SU-DHL-6 (cell line): ENCODE measurements at regions not wholly inside any gene's neighbourhood (a gene's known extent, or its start where the extent isn't known, plus 50 kb on each side); places are given as distances from the start of the nearest gene placed in this dataset.

ENCODE experiments used
- H2AFZ ChIP-seq: fragments of 200-600 bp; sonication (generic); 2 replicates; pipeline ENCODE4 v1.6.1; 2014; ENCODE audit warnings: low read depth, mild to moderate bottlenecking, moderate library complexity, mixed read lengths, antibody characterized with exemption, low read length; ENCODE audit not compliant: severe bottlenecking
- H3F3A ChIP-seq: fragments of 200-600 bp; shearing (Covaris generic); 2 replicates; pipeline ENCODE4 v1.6.0; 2016; ENCODE audit warnings: antibody characterized with exemption, mild to moderate bottlenecking; ENCODE audit not compliant: insufficient read depth
- H3K27ac ChIP-seq: fragments of 200-600 bp; sonication (generic); 2 replicates; pipeline ENCODE4 v1.5.1; 2016; ENCODE audit warnings: low read depth, mild to moderate bottlenecking, low read length, moderate library complexity, mixed read lengths
- H3K27me3 ChIP-seq: fragments of 200-600 bp; sonication (generic), shearing (Covaris generic); 2 replicates; pipeline ENCODE4 v1.6.0; 2014; ENCODE audit warnings: mild to moderate bottlenecking, low read length
- H3K36me3 ChIP-seq: fragments of 200-600 bp; sonication (generic); 2 replicates; pipeline ENCODE4 v1.6.1; 2014; ENCODE audit warnings: mild to moderate bottlenecking, low read length, mixed read lengths
- H3K4me2 ChIP-seq: fragments of 300-600, 200-600 bp; shearing (Covaris generic), sonication (generic); 2 replicates; pipeline ENCODE4 v1.6.0; 2014; ENCODE audit warnings: low read length, low read depth, mild to moderate bottlenecking; ENCODE audit not compliant: poor library complexity, severe bottlenecking
- H3K4me3 ChIP-seq: fragments of 200-600 bp; sonication (generic); 2 replicates; pipeline ENCODE4 v1.5.1; 2014; ENCODE audit warnings: antibody characterized with exemption, low read length, mild to moderate bottlenecking, mixed read lengths; ENCODE audit not compliant: insufficient read depth, poor library complexity, severe bottlenecking
- H3K79me2 ChIP-seq: fragments of 200-600 bp; sonication (generic); 2 replicates; pipeline ENCODE4 v1.6.1; 2014; ENCODE audit warnings: mild to moderate bottlenecking, low read length, moderate library complexity; ENCODE audit not compliant: insufficient read depth
- H3K9ac ChIP-seq: fragments of 200-600 bp; sonication (generic); 2 replicates; pipeline ENCODE4 v1.7.0; 2014; ENCODE audit warnings: mild to moderate bottlenecking, low read length
- H3K9me2 ChIP-seq: fragments of 200-600 bp; sonication (generic); replicated peaks from 2 replicates; pipeline ENCODE4 v1.6.1; 2014; ENCODE audit warnings: low read length; ENCODE audit not compliant: insufficient read depth
- H3K9me3 ChIP-seq: fragments of 200-600 bp; sonication (generic); 2 replicates; pipeline ENCODE4 v1.6.1; 2014; ENCODE audit warnings: low read length, mixed read lengths; ENCODE audit not compliant: insufficient read depth
- H4K20me1 ChIP-seq: fragments of 200-600 bp; sonication (generic); 2 replicates; pipeline ENCODE4 v1.6.1; 2014; ENCODE audit warnings: low read depth, mild to moderate bottlenecking, antibody characterized with exemption, low read length, moderate library complexity, mixed read lengths
- CTCF ChIP-seq: fragments of 200-600 bp; sonication (generic); IDR thresholded peaks from one replicate; pipeline ENCODE4 v1.5.1; 2017; ENCODE audit warnings: antibody characterized with exemption, mild to moderate bottlenecking, low read length, moderate library complexity; ENCODE audit not compliant: insufficient read depth, poor library complexity, severe bottlenecking
- EZH2phosphoT487 ChIP-seq: fragments of 200-600 bp; sonication (generic), shearing (Covaris generic); conservative IDR thresholded peaks from 2 replicates; pipeline ENCODE4 v1.6.1; 2018; ENCODE audit warnings: mild to moderate bottlenecking, antibody characterized with exemption, low read length, moderate library complexity, mixed read lengths

GRCh38 chr4:176979416-176979815, 186.7 kb upstream of the VEGFC start:
- Histone ChIP-seq H2AFZ (no peak overlapping the region), H3K4me2 (no peak overlapping the region), H3K36me3 (no peaks in the 10 kb centered on the region), H3K9me2 (no peaks in the 10 kb centered on the region), H3K9ac (no peak overlapping the region), H3K27ac (no peak overlapping the region), H3K9me3 (no peaks in the 10 kb centered on the region), H3F3A (no peaks in the 10 kb centered on the region), H3K27me3 (no peaks in the 10 kb centered on the region), H3K79me2 (no peaks in the 10 kb centered on the region), H3K4me3 (no peak overlapping the region), H4K20me1 (no peaks in the 10 kb centered on the region)
- TF ChIP-seq CTCF (no peak), EZH2phosphoT487 (no peak)

GRCh38 chr4:176981074-176981473, 188.4 kb upstream of the VEGFC start:
- Histone ChIP-seq H3K79me2 (no peaks in the 10 kb centered on the region), H3F3A (no peaks in the 10 kb centered on the region), H3K27ac (no peak overlapping the region), H3K9me2 (no peaks in the 10 kb centered on the region), H3K27me3 (no peaks in the 10 kb centered on the region), H3K36me3 (no peaks in the 10 kb centered on the region), H3K9me3 (no peaks in the 10 kb centered on the region), H4K20me1 (no peaks in the 10 kb centered on the region), H3K9ac (no peak overlapping the region), H3K4me2 (no peak overlapping the region), H2AFZ (no peak overlapping the region), H3K4me3 (no peak overlapping the region)
- no peak for TF ChIP-seq CTCF
- no peak for TF ChIP-seq EZH2phosphoT487

- no peak overlapping the region for H3K4me3 ChIP-seq
- no peaks in the 10 kb centered on the region for H3K36me3 ChIP-seq
- H4K20me1 ChIP-seq = no peaks in the 10 kb centered on the region
- H3K27ac ChIP-seq = no peak overlapping the region
- H3K9me3 ChIP-seq = no peaks in the 10 kb centered on the region
- H3K9ac ChIP-seq = no peak overlapping the region
- no peak overlapping the region for H3K4me2 ChIP-seq
- H3F3A ChIP-seq = no peaks in the 10 kb centered on the region
- no peak overlapping the region for H2AFZ ChIP-seq
- H3K79me2 ChIP-seq = no peaks in the 10 kb centered on the region
- no peaks in the 10 kb centered on the region for H3K9me2 ChIP-seq
- TF ChIP-seq CTCF (no peak), EZH2phosphoT487 (no peak)
- no peaks in the 10 kb centered on the region for H3K27me3 ChIP-seq
Observed at GRCh38 chr4:176981551-176981950, 188.8 kb upstream of the VEGFC start.
